ENCODE measurements at regions not wholly inside any gene's neighbourhood (a gene's known extent, or its start where the extent isn't known, plus 50 kb on each side); places are given as distances from the start of the nearest gene placed in this dataset.

GRCh38 chr22:22374579-22374978 is 130.0 kb downstream of the VPREB1 start:
- TF ChIP-seq ZFP3 (CRISPR knock-in tag; IDR thresholded peaks at IDR 0.05) = no peak
- TF ChIP-seq PATZ1 (CRISPR knock-in tag; IDR thresholded peaks at IDR 0.05; ENCODE audit: borderline replicate concordance) = no peak
- TF ChIP-seq ZNF8 (CRISPR knock-in tag; IDR thresholded peaks at IDR 0.05) = no peak
- TF ChIP-seq GLIS3 (CRISPR knock-in tag; IDR thresholded peaks at IDR 0.05) = no peak
- no peak for TF ChIP-seq TOX (CRISPR knock-in tag; IDR thresholded peaks at IDR 0.05; ENCODE audit: borderline replicate concordance)
- TF ChIP-seq, protein P1, sequence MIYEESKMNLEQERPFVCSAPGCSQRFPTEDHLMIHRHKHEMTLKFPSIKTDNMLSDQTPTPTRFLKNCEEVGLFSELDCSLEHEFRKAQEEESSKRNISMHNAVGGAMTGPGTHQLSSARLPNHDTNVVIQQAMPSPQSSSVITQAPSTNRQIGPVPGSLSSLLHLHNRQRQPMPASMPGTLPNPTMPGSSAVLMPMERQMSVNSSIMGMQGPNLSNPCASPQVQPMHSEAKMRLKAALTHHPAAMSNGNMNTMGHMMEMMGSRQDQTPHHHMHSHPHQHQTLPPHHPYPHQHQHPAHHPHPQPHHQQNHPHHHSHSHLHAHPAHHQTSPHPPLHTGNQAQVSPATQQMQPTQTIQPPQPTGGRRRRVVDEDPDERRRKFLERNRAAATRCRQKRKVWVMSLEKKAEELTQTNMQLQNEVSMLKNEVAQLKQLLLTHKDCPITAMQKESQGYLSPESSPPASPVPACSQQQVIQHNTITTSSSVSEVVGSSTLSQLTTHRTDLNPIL (CRISPR knock-in tag; IDR thresholded peaks at IDR 0.05; ENCODE audit: low read depth) = no peak
- TF ChIP-seq ARNTL (CRISPR knock-in tag; IDR thresholded peaks at IDR 0.05; ENCODE audit: borderline replicate concordance, low read depth) = no peak
- TF ChIP-seq ZNF70 (CRISPR knock-in tag; IDR thresholded peaks at IDR 0.05) = no peak
- TF ChIP-seq PPARA (CRISPR knock-in tag; IDR thresholded peaks at IDR 0.05; ENCODE audit: borderline replicate concordance) = no peak
- no peak for TF ChIP-seq SNAI2 (CRISPR knock-in tag; IDR thresholded peaks at IDR 0.05)
- TF ChIP-seq, protein P2, sequence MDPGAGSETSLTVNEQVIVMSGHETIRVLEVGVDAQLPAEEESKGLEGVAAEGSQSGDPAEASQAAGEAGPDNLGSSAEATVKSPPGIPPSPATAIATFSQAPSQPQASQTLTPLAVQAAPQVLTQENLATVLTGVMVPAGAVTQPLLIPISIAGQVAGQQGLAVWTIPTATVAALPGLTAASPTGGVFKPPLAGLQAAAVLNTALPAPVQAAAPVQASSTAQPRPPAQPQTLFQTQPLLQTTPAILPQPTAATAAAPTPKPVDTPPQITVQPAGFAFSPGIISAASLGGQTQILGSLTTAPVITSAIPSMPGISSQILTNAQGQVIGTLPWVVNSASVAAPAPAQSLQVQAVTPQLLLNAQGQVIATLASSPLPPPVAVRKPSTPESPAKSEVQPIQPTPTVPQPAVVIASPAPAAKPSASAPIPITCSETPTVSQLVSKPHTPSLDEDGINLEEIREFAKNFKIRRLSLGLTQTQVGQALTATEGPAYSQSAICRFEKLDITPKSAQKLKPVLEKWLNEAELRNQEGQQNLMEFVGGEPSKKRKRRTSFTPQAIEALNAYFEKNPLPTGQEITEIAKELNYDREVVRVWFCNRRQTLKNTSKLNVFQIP (CRISPR knock-in tag; IDR thresholded peaks at IDR 0.05; ENCODE audit: borderline replicate concordance, low read depth) = no peak
- no peak for TF ChIP-seq RARB (CRISPR knock-in tag; IDR thresholded peaks at IDR 0.05)
- no peak for TF ChIP-seq ISL1 (CRISPR knock-in tag; IDR thresholded peaks at IDR 0.05)
